ENCODE measurements at regions not wholly inside any gene's neighbourhood (a gene's known extent, or its start where the extent isn't known, plus 50 kb on each side); places are given as distances from the start of the nearest gene placed in this dataset.

GRCh38 chr5:4156889-4157288, 561.3 kb downstream of the IRX1 start:
- Histone ChIP-seq H2AK5ac (ENCODE audit: insufficient read length, low read length) (no peak overlapping the region), H2BK5ac (ENCODE audit: insufficient read length, low read length) (no peak overlapping the region), H3K4me2 (ENCODE audit: insufficient read depth, insufficient read length, low read length) (no peak overlapping the region), H3K4ac (ENCODE audit: low read depth, low read length) (no peak overlapping the region), H3K4me1 (ENCODE audit: insufficient read depth, low read length) (no peaks in the 10 kb centered on the region), H3K27me3 (ENCODE audit: insufficient read depth, low read length) (no peaks in the 10 kb centered on the region), H3K23me2 (ENCODE audit: insufficient read length, low read depth, low read length, poor library complexity, severe bottlenecking) (no peaks in the 10 kb centered on the region), H2BK12ac (ENCODE audit: insufficient read length, low read depth, low read length) (no peak overlapping the region), H4K5ac (ENCODE audit: insufficient read length, low read depth, low read length) (no peak overlapping the region), H4K8ac (replicated peaks; ENCODE audit: insufficient read length, low read depth, low read length) (no peak overlapping the region), H4K91ac (ENCODE audit: insufficient read length, low read depth, low read length) (no peak overlapping the region), H2BK15ac (ENCODE audit: low read depth, low read length) (no peak overlapping the region), H3T11ph (ENCODE audit: low read length) (no peak overlapping the region), H3K79me1 (ENCODE audit: insufficient read depth, low read depth, low read length, poor library complexity, severe bottlenecking) (no peaks in the 10 kb centered on the region), H2BK20ac (ENCODE audit: low read depth, low read length, poor library complexity, severe bottlenecking) (no peak overlapping the region), H3K23ac (ENCODE audit: insufficient read length, low read depth, low read length) (no peak overlapping the region), H3K9me3 (ENCODE audit: control insufficient read depth, low read depth, low read length) (no peaks in the 10 kb centered on the region), H4K20me1 (ENCODE audit: control insufficient read depth, insufficient read depth, insufficient read length) (no peaks in the 10 kb centered on the region), H3K9ac (ENCODE audit: extremely low read depth, insufficient read length, low read length) (no peak overlapping the region), H3K56ac (ENCODE audit: insufficient read length, low read depth, low read length) (no peak overlapping the region), H3K14ac (ENCODE audit: insufficient read depth, low read length) (no peak overlapping the region), H3K27ac (ENCODE audit: insufficient read length, low read depth, low read length) (no peak overlapping the region), H2AFZ (ENCODE audit: low read length) (no peak overlapping the region), H3K79me2 (ENCODE audit: insufficient read depth, low read length) (no peaks in the 10 kb centered on the region), H3K18ac (ENCODE audit: insufficient read length, low read depth, low read length) (no peak overlapping the region), H2BK120ac (ENCODE audit: low read depth, low read length, poor library complexity, severe bottlenecking) (no peak overlapping the region)
- no peak overlapping the region for H3K4me3 Mint-ChIP-seq
- peaks cover 0 to 3% (median 0%) of the 10 kb centered on the region in 3 experiments; a peak in 1 of 7 replicates for H3K36me3 Mint-ChIP-seq (ENCODE audit: insufficient read depth in 1 of 3, low read depth in 3 of 3)
- no peak for DNase-seq
- TF ChIP-seq CTCF (conservative IDR thresholded peaks at IDR 0.05), result no peak
- no peaks in the 10 kb centered on the region for H3K4me1 Mint-ChIP-seq
- no peaks in the 10 kb centered on the region for H3K27me3 Mint-ChIP-seq (ENCODE audit: low read depth)
- H3K27ac Mint-ChIP-seq, result no peak overlapping the region
- H3K9me3 Mint-ChIP-seq, result peaks cover 8 to 11% of the 10 kb centered on the region in 2 experiments

All from H9 (cell line).